GM23248 (cell line): ENCODE measurements at regions not wholly inside any gene's neighbourhood (a gene's known extent, or its start where the extent isn't known, plus 50 kb on each side); places are given as distances from the start of the nearest gene placed in this dataset.

Experiments
- EZH2 ChIP-seq: fragments of 200-600 bp; sonication (generic); IDR thresholded peaks from 2 replicates; pipeline ENCODE4 v1.6.1; 2018; ENCODE audit warnings: antibody characterized with exemption, mild to moderate bottlenecking; ENCODE audit not compliant: insufficient read depth, poor library complexity, severe bottlenecking
- EZH2phosphoT487 ChIP-seq: fragments of 200-600 bp; sonication (generic); IDR thresholded peaks from 2 replicates; pipeline ENCODE4 v1.6.1; 2018; ENCODE audit warnings: antibody characterized with exemption, moderate library complexity, mild to moderate bottlenecking, low read depth; ENCODE audit not compliant: insufficient read depth

DNA sequence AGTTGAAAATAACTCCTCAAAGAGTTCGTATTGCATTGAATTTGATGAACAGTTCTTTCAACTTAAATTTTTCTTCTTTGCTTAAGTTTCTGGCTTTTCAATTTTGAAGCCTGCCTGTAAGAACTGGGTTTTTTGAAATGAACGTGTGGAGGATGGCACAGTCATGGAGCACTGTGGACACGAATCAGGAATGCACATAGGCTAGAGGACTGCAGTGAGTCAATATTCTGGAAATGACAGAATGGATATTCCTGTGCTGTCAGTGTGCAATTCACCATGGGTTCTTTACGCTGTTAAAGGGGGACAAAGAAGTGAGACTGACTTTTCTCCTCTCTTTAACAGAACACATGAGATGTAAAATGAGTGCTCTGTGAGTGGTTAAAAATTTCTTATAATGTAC lies 368.0 kb upstream of the AGA start:
- no peak for TF ChIP-seq EZH2
- no peak for TF ChIP-seq EZH2phosphoT487
